Stimulated activated CD4-positive, alpha-beta T cell treated with anti-CD3 and anti-CD28 coated beads, Interleukin-12 subunit alpha, Interleukin-12 subunit beta, amount 100 ng/mL, for 24 hours (primary cell): ENCODE measurements at regions not wholly inside any gene's neighbourhood (a gene's known extent, or its start where the extent isn't known, plus 50 kb on each side); places are given as distances from the start of the nearest gene placed in this dataset.
"Not testable (repeated sequence)": the region's sequence is repeated elsewhere in the genome, so short reads cannot be mapped to it uniquely, and the experiment has no call there.

Experiments used
- DNase-seq, 2 experiments: peaks; one replicate each; pipeline ENCODE4 v3.0.0-alpha.2; 2020; ENCODE audit warnings: low read depth in 2 of 2

- DNase-seq = not testable (repeated sequence)
These were observed 262.5 kb downstream of the SMARCA2 start for GRCh38 chr9:2277644-2278043.

- DNase-seq = not testable (repeated sequence)
These were observed 264.0 kb downstream of the SMARCA2 start for GRCh38 chr9:2279138-2279537.

- no peak for DNase-seq
These were observed 266.1 kb downstream of the SMARCA2 start for GRCh38 chr9:2281031-2281802.

GRCh38 chr9:2281803-2282185 is 266.6 kb downstream of the SMARCA2 start:
- no peak for DNase-seq

GRCh38 chr9:2284770-2285169 is 269.6 kb downstream of the SMARCA2 start:
- no peak for DNase-seq

- no peak for DNase-seq
These were observed 270.5 kb downstream of the SMARCA2 start for GRCh38 chr9:2285416-2286332.

- DNase-seq = no peak
These were observed 271.2 kb downstream of the SMARCA2 start for GRCh38 chr9:2286333-2286705.

GRCh38 chr9:2286825-2287455 is 271.8 kb downstream of the SMARCA2 start:
- no peak for DNase-seq

GRCh38 chr9:2288309-2288708 is 273.2 kb downstream of the SMARCA2 start:
- DNase-seq = no peak

- DNase-seq = no peak
These were observed 274.1 kb downstream of the SMARCA2 start for GRCh38 chr9:2289263-2289662.

- DNase-seq = no peak
These were observed 275.2 kb downstream of the SMARCA2 start for GRCh38 chr9:2290382-2290781.

GRCh38 chr9:2291980-2292704 is 277.0 kb downstream of the SMARCA2 start:
- no peak for DNase-seq

- DNase-seq = no peak
These were observed 277.6 kb downstream of the SMARCA2 start for GRCh38 chr9:2292733-2293132.

- DNase-seq = no peak
These were observed 282.6 kb downstream of the SMARCA2 start for GRCh38 chr9:2297771-2298170.

- no peak for DNase-seq
These were observed 283.1 kb downstream of the SMARCA2 start for GRCh38 chr9:2298217-2298616.

- no peak for DNase-seq
These were observed 284.2 kb downstream of the SMARCA2 start for GRCh38 chr9:2299156-2299842.

- no peak for DNase-seq
These were observed 284.7 kb downstream of the SMARCA2 start for GRCh38 chr9:2299843-2300205.

GRCh38 chr9:2300325-2300724 is 285.2 kb downstream of the SMARCA2 start:
- no peak for DNase-seq

GRCh38 chr9:2302606-2303005 is 287.5 kb downstream of the SMARCA2 start:
- DNase-seq = no peak

- no peak for DNase-seq
These were observed 287.9 kb downstream of the SMARCA2 start for GRCh38 chr9:2303056-2303455.

- no peak for DNase-seq
These were observed 292.3 kb downstream of the SMARCA2 start for GRCh38 chr9:2307480-2307879.
